Dedifferentiated amniotic fluid mesenchymal stem cell (primary cell): ENCODE measurements at regions not wholly inside any gene's neighbourhood (a gene's known extent, or its start where the extent isn't known, plus 50 kb on each side); places are given as distances from the start of the nearest gene placed in this dataset.
A peak's percentile ranks its signal among the peaks of the same experiment; 100 is the strongest.

Source experiments
- DNase-seq: peaks from one replicate; pipeline ENCODE4 v3.0.0-alpha.2; 2016; ENCODE audit errors: extremely low spot score

- no peak for DNase-seq
These were observed 174.8 kb upstream of the DCN start for GRCh38 chr12:91357381-91357780.

GRCh38 chr12:91356405-91356804 is 173.8 kb upstream of the DCN start:
- no peak for DNase-seq

- DNase-seq = peak; percentile 84
These were observed 172.8 kb upstream of the DCN start for GRCh38 chr12:91355150-91356006.

GRCh38 chr12:91353266-91353665 is 170.6 kb upstream of the DCN start:
- no peak for DNase-seq

GRCh38 chr12:91349476-91349875 is 166.9 kb upstream of the DCN start:
- DNase-seq = no peak

GRCh38 chr12:91347481-91348214 is 165.0 kb upstream of the DCN start:
- no peak for DNase-seq

GRCh38 chr12:91346827-91347226 is 164.2 kb upstream of the DCN start:
- DNase-seq = no peak

GRCh38 chr12:91344408-91344807 is 161.8 kb upstream of the DCN start:
- DNase-seq = no peak

- DNase-seq = no peak
These were observed 160.4 kb upstream of the DCN start for GRCh38 chr12:91343010-91343409.

GRCh38 chr12:91339106-91339505 is 156.5 kb upstream of the DCN start:
- DNase-seq = no peak

GRCh38 chr12:91335699-91336098 is 153.1 kb upstream of the DCN start:
- DNase-seq = no peak

- no peak for DNase-seq
These were observed 151.3 kb upstream of the DCN start for GRCh38 chr12:91333966-91334365.

GRCh38 chr12:91332302-91332701 is 149.7 kb upstream of the DCN start:
- peak; percentile 42 for DNase-seq

GRCh38 chr12:91331371-91331770 is 148.8 kb upstream of the DCN start:
- DNase-seq = no peak

GRCh38 chr12:91328451-91328850 is 145.8 kb upstream of the DCN start:
- DNase-seq = no peak

- DNase-seq = no peak
These were observed 145.3 kb upstream of the DCN start for GRCh38 chr12:91327889-91328288.

- no peak for DNase-seq
These were observed 144.5 kb upstream of the DCN start for GRCh38 chr12:91327131-91327530.

GRCh38 chr12:91326058-91327027 is 143.7 kb upstream of the DCN start:
- DNase-seq = peak; percentile 77

- no peak for DNase-seq
These were observed 138.4 kb upstream of the DCN start for GRCh38 chr12:91320999-91321398.

GRCh38 chr12:91319071-91319760 is 136.6 kb upstream of the DCN start:
- DNase-seq = no peak

- no peak for DNase-seq
These were observed 134.7 kb upstream of the DCN start for GRCh38 chr12:91317306-91317705.
